Glutamatergic neuron (in vitro differentiated cells): ENCODE measurements at regions not wholly inside any gene's neighbourhood (a gene's known extent, or its start where the extent isn't known, plus 50 kb on each side); places are given as distances from the start of the nearest gene placed in this dataset.

Experiments used
- DNase-seq: peaks from one replicate; pipeline ENCODE4 v3.0.0; 2022
- H3K27ac Mint-ChIP-seq: one replicate; pipeline ENCODE4 v1.8.0; 2020; ENCODE audit warnings: mild to moderate bottlenecking, mixed read lengths, inconsistent platforms; ENCODE audit not compliant: unreplicated experiment
- H3K27me3 Mint-ChIP-seq: one replicate; pipeline ENCODE4 v1.8.0; 2020; ENCODE audit warnings: mild to moderate bottlenecking, moderate library complexity, mixed read lengths, inconsistent platforms; ENCODE audit not compliant: unreplicated experiment
- H3K36me3 Mint-ChIP-seq: one replicate; pipeline ENCODE4 v1.8.0; 2020; ENCODE audit warnings: mild to moderate bottlenecking, mixed read lengths, inconsistent platforms; ENCODE audit not compliant: unreplicated experiment
- H3K4me1 Mint-ChIP-seq: one replicate; pipeline ENCODE4 v1.8.0; 2020; ENCODE audit warnings: mild to moderate bottlenecking, low read depth, mixed read lengths, inconsistent platforms; ENCODE audit not compliant: unreplicated experiment
- H3K4me3 Mint-ChIP-seq: one replicate; pipeline ENCODE4 v1.8.0; 2020; ENCODE audit warnings: mild to moderate bottlenecking, mixed read lengths, inconsistent platforms; ENCODE audit not compliant: unreplicated experiment
- H3K9me3 Mint-ChIP-seq: one replicate; pipeline ENCODE4 v1.8.0; 2020; ENCODE audit warnings: mild to moderate bottlenecking, moderate library complexity, mixed read lengths, inconsistent platforms; ENCODE audit not compliant: unreplicated experiment
- CTCF ChIP-seq: fragments of 200-600 bp; sonication (generic); IDR thresholded peaks from one replicate; pipeline ENCODE4 v1.5.0; 2021; ENCODE audit not compliant: partially characterized antibody, unreplicated experiment

- Mint-ChIP-seq H3K4me1 (no peaks in the 10 kb centered on the region), H3K27ac (no peak overlapping the region), H3K27me3 (no peaks in the 10 kb centered on the region), H3K4me3 (no peak overlapping the region), H3K36me3 (peaks cover 4% of the 10 kb centered on the region), H3K9me3 (no peaks in the 10 kb centered on the region)
- DNase-seq: no peak
- TF ChIP-seq CTCF: no peak
Measured at GRCh38 chr3:139095803-139096466, 51.2 kb upstream of the PRR23C start.

GRCh38 chr3:139096670-139097069 is 52.0 kb upstream of the PRR23C start:
- Mint-ChIP-seq H3K36me3 (peaks cover 4% of the 10 kb centered on the region), H3K9me3 (no peaks in the 10 kb centered on the region), H3K4me1 (no peaks in the 10 kb centered on the region), H3K27ac (no peak overlapping the region), H3K4me3 (no peak overlapping the region), H3K27me3 (no peaks in the 10 kb centered on the region)
- TF ChIP-seq CTCF: no peak
- DNase-seq: no peak

- Mint-ChIP-seq H3K27ac (no peak overlapping the region), H3K9me3 (no peaks in the 10 kb centered on the region), H3K36me3 (peaks cover 4% of the 10 kb centered on the region), H3K4me3 (no peak overlapping the region), H3K27me3 (peaks cover 3% of the 10 kb centered on the region), H3K4me1 (no peaks in the 10 kb centered on the region)
- DNase-seq: no peak
- no peak for TF ChIP-seq CTCF
Measured at GRCh38 chr3:139098391-139098790, 53.7 kb upstream of the PRR23C start.

GRCh38 chr3:139099968-139100817 is 55.5 kb upstream of the PRR23C start:
- Mint-ChIP-seq H3K27me3 (peaks cover 3% of the 10 kb centered on the region), H3K36me3 (no peaks in the 10 kb centered on the region), H3K4me3 (no peak overlapping the region), H3K4me1 (no peaks in the 10 kb centered on the region), H3K9me3 (no peaks in the 10 kb centered on the region), H3K27ac (no peak overlapping the region)
- DNase-seq: no peak
- no peak for TF ChIP-seq CTCF

GRCh38 chr3:139100821-139101220 is 56.1 kb upstream of the PRR23C start:
- H3K4me3 Mint-ChIP-seq: no peak overlapping the region
- peaks cover 1% of the 10 kb centered on the region for H3K9me3 Mint-ChIP-seq
- H3K36me3 Mint-ChIP-seq: no peaks in the 10 kb centered on the region
- H3K4me1 Mint-ChIP-seq: no peaks in the 10 kb centered on the region
- DNase-seq: no peak
- no peak overlapping the region for H3K27ac Mint-ChIP-seq
- H3K27me3 Mint-ChIP-seq: peaks cover 3% of the 10 kb centered on the region
- TF ChIP-seq CTCF: no peak
